DMS79 (cell line): ENCODE measurements at regions not wholly inside any gene's neighbourhood (a gene's known extent, or its start where the extent isn't known, plus 50 kb on each side); places are given as distances from the start of the nearest gene placed in this dataset.
"Not testable (repeated sequence)": the region's sequence is repeated elsewhere in the genome, so short reads cannot be mapped to it uniquely, and the experiment has no call there.

Experiments
- DNase-seq: peaks from one replicate; lab custom pipeline; 2025; lab: John Stamatoyannopoulos, UW

GRCh38 chr14:48723841-48724495, 862.2 kb downstream of the RPS29 start:
- no peak for DNase-seq

GRCh38 chr14:48714366-48714765, 871.8 kb downstream of the RPS29 start:
- no peak for DNase-seq

- no peak for DNase-seq
Measured at GRCh38 chr14:48710133-48710532, 876.0 kb downstream of the RPS29 start.

GRCh38 chr14:48709277-48709785, 876.8 kb downstream of the RPS29 start:
- DNase-seq = no peak

- DNase-seq = no peak
Measured at GRCh38 chr14:48704639-48705038, 881.5 kb downstream of the RPS29 start.

- no peak for DNase-seq
Measured at GRCh38 chr14:48703728-48704467, 882.3 kb downstream of the RPS29 start.

- not testable (repeated sequence) for DNase-seq
Measured at GRCh38 chr14:48697362-48697761, 888.8 kb downstream of the RPS29 start.

GRCh38 chr14:48693793-48694192, 892.4 kb downstream of the RPS29 start:
- no peak for DNase-seq

- DNase-seq = no peak
Measured at GRCh38 chr14:48690349-48690748, 895.8 kb downstream of the RPS29 start.

- no peak for DNase-seq
Measured at GRCh38 chr14:48686650-48687049, 899.5 kb downstream of the RPS29 start.

- DNase-seq = no peak
Measured at GRCh38 chr14:48672506-48672905, 913.7 kb downstream of the RPS29 start.

- no peak for DNase-seq
Measured at GRCh38 chr14:48670939-48671338, 915.2 kb downstream of the RPS29 start.

- no peak for DNase-seq
Measured at GRCh38 chr14:48665077-48665784, 920.9 kb downstream of the RPS29 start.

- no peak for DNase-seq
Measured at GRCh38 chr14:48643241-48643640, 942.9 kb downstream of the RPS29 start.

- DNase-seq = no peak
Measured at GRCh38 chr14:48628870-48629269, 953.5 kb upstream of the MDGA2 start.

GRCh38 chr14:48622980-48623379, 947.6 kb upstream of the MDGA2 start:
- no peak for DNase-seq

GRCh38 chr14:48618057-48618456, 942.7 kb upstream of the MDGA2 start:
- DNase-seq = no peak

GRCh38 chr14:48616931-48617330, 941.5 kb upstream of the MDGA2 start:
- DNase-seq = no peak

- DNase-seq = no peak
Measured at GRCh38 chr14:48615618-48616017, 940.2 kb upstream of the MDGA2 start.

GRCh38 chr14:48614003-48614402, 938.6 kb upstream of the MDGA2 start:
- no peak for DNase-seq

- not testable (repeated sequence) for DNase-seq
Measured at GRCh38 chr14:48606960-48607359, 931.6 kb upstream of the MDGA2 start.

GRCh38 chr14:48598458-48598857, 923.1 kb upstream of the MDGA2 start:
- DNase-seq = no peak

GRCh38 chr14:48586099-48586498, 910.7 kb upstream of the MDGA2 start:
- no peak for DNase-seq
